Right renal pelvis (tissue), 4 donors: ENCODE measurements at regions not wholly inside any gene's neighbourhood (a gene's known extent, or its start where the extent isn't known, plus 50 kb on each side); places are given as distances from the start of the nearest gene placed in this dataset.
A peak's percentile ranks its signal among the peaks of the same experiment; 100 is the strongest.
"Not testable (repeated sequence)": the region's sequence is repeated elsewhere in the genome, so short reads cannot be mapped to it uniquely, and the experiment has no call there.

Source experiments
- DNase-seq, 4 donors: peaks; one replicate each; pipeline ENCODE4 v3.0.0-alpha.2; 2013; ENCODE audit warnings: low read depth in 4 of 4, low spot score in 3 of 4, missing footprints in 1 of 4

GRCh38 chr7:112982441-112983063 lies 104.1 kb downstream of the GPR85 start:
- no peak for DNase-seq

- no peak for DNase-seq
Observed at GRCh38 chr7:112981966-112982365, 104.7 kb downstream of the GPR85 start.

GRCh38 chr7:112979055-112979454 lies 107.6 kb downstream of the GPR85 start:
- not testable (repeated sequence) for DNase-seq

GRCh38 chr7:112977244-112977955 lies 109.2 kb downstream of the GPR85 start:
- DNase-seq = not testable (repeated sequence)

GRCh38 chr7:112970771-112971170 lies 115.9 kb downstream of the GPR85 start:
- no peak for DNase-seq

- no peak for DNase-seq
Observed at GRCh38 chr7:112969946-112970345, 116.7 kb downstream of the GPR85 start.

- DNase-seq = no peak
Observed at GRCh38 chr7:112965506-112965905, 121.1 kb downstream of the GPR85 start.

GRCh38 chr7:112963634-112964033 lies 123.0 kb downstream of the GPR85 start:
- no peak for DNase-seq

GRCh38 chr7:112962815-112963214 lies 123.8 kb downstream of the GPR85 start:
- no peak for DNase-seq

- DNase-seq = no peak
Observed at GRCh38 chr7:112959276-112959675, 127.4 kb downstream of the GPR85 start.

- no peak for DNase-seq
Observed at GRCh38 chr7:112958775-112959174, 127.9 kb downstream of the GPR85 start.

GRCh38 chr7:112957901-112958300 lies 128.7 kb downstream of the GPR85 start:
- no peak for DNase-seq

- DNase-seq = not testable (repeated sequence)
Observed at GRCh38 chr7:112953031-112953430, 133.6 kb downstream of the GPR85 start.

- no peak for DNase-seq
Observed at GRCh38 chr7:112951070-112951469, 135.6 kb downstream of the GPR85 start.

GRCh38 chr7:112949682-112950081 lies 136.9 kb downstream of the GPR85 start:
- not testable (repeated sequence) for DNase-seq

GRCh38 chr7:112946350-112946749 lies 140.3 kb downstream of the GPR85 start:
- DNase-seq = no peak

GRCh38 chr7:112945046-112945445 lies 141.6 kb downstream of the GPR85 start:
- DNase-seq = no peak

GRCh38 chr7:112942981-112943380 lies 143.6 kb downstream of the GPR85 start:
- DNase-seq = no peak

GRCh38 chr7:112942125-112942524 lies 144.5 kb downstream of the GPR85 start:
- not testable (repeated sequence) for DNase-seq

- no peak for DNase-seq
Observed at GRCh38 chr7:112940314-112940732, 146.3 kb downstream of the GPR85 start.

GRCh38 chr7:112939574-112940313 lies 146.9 kb downstream of the GPR85 start:
- peak; percentile 98 to 100 (median 100) for DNase-seq
